ENCODE measurements at regions not wholly inside any gene's neighbourhood (a gene's known extent, or its start where the extent isn't known, plus 50 kb on each side); places are given as distances from the start of the nearest gene placed in this dataset.

DNA sequence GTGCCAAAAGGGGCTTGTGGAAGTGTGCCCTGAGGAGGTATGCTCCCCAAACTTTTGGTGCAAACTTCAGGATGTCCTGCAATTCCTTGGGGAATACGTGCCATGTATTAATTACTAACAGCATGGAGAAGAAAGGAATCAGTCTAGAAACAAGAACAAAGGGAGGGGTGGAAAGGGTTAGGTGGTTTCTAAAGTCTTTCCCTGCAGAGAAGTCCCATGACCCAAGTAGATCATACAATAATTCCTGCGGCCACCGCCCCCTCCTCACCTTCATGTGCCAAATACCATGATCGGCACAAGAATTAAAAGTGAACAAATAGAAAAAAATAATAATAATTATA, 258.2 kb downstream of the PLPP3 start:
- FAIRE-seq (no peak), DNase-seq (ENCODE audit: insufficient read length) (no peak)
- TF ChIP-seq POLR2A (IDR thresholded peaks at IDR 0.05; ENCODE audit: low read depth, low read length) (no peak), POLR2AphosphoS5 (IDR thresholded peaks at IDR 0.05; ENCODE audit: low read depth, low read length) (no peak), TAF1 (IDR thresholded peaks at IDR 0.05; ENCODE audit: borderline replicate concordance, low read depth, low read length) (no peak)

DNA sequence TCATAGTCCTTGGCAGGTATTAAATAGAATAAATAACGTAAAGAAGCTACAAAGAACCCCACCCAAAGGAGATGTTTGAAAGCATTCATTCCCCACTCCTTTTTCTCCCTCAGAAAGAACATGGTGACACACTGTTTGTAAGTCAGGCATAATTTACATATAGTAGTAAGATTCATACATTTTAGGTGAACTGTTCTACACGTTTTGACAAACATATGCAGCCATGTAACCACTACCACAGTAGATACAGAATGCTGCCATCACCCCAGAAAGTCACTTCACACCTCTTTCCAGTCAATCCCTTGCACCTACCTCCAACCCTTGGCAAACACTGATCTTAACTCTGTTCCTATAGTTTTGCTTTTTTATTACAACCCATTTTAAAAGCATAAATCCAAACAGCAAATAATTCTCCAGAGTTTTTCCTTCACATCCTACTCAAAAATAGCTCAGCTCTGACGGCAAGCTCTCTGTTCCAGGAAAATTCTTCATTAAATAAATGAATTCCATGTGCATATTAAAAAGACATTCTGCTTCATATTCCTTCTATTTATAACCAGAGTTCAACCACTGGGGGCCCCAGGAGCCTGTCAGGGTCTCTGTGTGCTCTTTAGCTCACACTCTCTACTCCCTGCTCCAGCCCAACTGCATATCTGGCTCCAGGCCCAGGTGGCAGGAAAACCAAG, 258.8 kb downstream of the PLPP3 start:
- TF ChIP-seq POLR2AphosphoS5 (IDR thresholded peaks at IDR 0.05; ENCODE audit: low read depth, low read length): no peak
- no peak for TF ChIP-seq TAF1 (IDR thresholded peaks at IDR 0.05; ENCODE audit: borderline replicate concordance, low read depth, low read length)
- no peak for TF ChIP-seq POLR2A (IDR thresholded peaks at IDR 0.05; ENCODE audit: low read depth, low read length)
- DNase-seq (ENCODE audit: insufficient read length) (no peak), FAIRE-seq (no peak)

DNA sequence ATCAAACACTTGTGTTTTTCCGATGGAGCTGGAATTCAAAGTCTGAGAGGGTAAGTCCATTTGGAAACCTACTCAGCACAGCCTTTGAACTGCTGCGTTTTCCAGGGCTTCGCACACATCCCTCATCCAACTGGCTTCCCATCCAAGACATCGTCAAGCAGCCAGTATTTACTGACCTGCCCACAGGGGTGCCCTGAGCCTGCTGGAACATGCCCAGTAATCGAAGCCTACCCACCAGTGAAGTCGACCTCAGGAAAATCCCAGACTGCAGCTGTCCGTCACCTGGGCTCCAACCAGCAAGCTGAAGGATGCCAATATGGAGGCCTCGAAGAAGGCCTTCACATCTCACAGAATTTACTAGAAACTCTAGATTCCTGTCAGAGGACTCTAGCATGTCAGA, 261.6 kb downstream of the PLPP3 start:
- TF ChIP-seq POLR2A (IDR thresholded peaks at IDR 0.05; ENCODE audit: low read depth, low read length) (no peak), POLR2AphosphoS5 (IDR thresholded peaks at IDR 0.05; ENCODE audit: low read depth, low read length) (no peak), TAF1 (IDR thresholded peaks at IDR 0.05; ENCODE audit: borderline replicate concordance, low read depth, low read length) (no peak)
- DNase-seq (ENCODE audit: insufficient read length) (no peak), FAIRE-seq (no peak)

DNA sequence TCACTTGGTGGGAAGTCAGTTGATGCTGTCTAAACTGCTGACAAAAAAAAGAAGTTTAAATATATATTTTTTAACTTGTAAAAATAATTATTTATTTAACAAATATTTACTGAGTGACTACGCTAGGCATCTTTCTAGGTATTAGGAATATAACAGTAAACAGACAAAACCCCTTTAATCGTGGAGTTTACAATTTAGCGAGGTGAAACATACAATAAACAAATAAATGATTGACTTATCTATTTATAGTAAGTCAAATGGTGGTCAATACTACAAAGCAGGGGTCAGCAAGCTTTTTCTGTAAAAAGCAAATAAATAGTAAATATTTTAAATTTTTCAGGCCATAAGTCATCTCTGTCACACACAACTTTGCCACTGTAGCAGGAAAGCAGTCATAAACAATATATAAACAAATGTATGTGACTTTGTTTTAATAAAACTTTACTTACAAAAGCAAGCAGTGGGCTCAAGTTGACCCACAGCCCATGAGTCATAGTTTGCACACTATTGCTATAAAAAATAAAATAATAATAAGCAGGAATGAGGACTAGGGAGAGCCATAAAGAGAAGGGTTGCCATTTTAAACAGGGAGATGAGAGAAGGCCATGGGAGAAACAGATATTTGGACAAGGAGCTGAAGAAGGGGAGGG, 263.9 kb downstream of the PLPP3 start:
- TF ChIP-seq POLR2AphosphoS5 (IDR thresholded peaks at IDR 0.05; ENCODE audit: low read depth, low read length): no peak
- TF ChIP-seq TAF1 (IDR thresholded peaks at IDR 0.05; ENCODE audit: borderline replicate concordance, low read depth, low read length): no peak
- TF ChIP-seq POLR2A (IDR thresholded peaks at IDR 0.05; ENCODE audit: low read depth, low read length): no peak
- DNase-seq (ENCODE audit: insufficient read length): no peak

DNA sequence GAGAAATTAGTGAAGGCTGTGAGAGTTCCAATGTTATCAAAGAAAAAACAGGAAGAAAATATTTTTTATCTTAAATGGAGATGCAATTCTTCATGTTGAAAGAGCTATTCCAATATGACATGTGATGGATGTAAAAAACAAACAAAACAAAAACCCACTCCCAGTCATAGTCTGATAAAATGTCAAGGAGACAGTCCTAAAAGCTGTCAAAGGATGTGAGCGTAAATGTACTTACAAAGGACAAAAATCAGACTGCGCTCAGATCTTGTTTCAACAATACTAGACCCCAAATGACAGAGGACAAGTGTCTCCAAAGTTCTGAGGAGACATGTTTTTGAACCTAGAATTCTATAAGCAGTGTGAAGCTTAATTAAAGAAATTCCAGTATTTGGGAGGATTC, 265.8 kb downstream of the PLPP3 start:
- no peak for DNase-seq (ENCODE audit: insufficient read length)
- TF ChIP-seq POLR2A (IDR thresholded peaks at IDR 0.05; ENCODE audit: low read depth, low read length) (no peak), TAF1 (IDR thresholded peaks at IDR 0.05; ENCODE audit: borderline replicate concordance, low read depth, low read length) (no peak), POLR2AphosphoS5 (IDR thresholded peaks at IDR 0.05; ENCODE audit: low read depth, low read length) (no peak)
- no peak for FAIRE-seq

More for the DNA sequence above, 263.9 kb downstream of the PLPP3 start:
- no peak for FAIRE-seq

DNA sequence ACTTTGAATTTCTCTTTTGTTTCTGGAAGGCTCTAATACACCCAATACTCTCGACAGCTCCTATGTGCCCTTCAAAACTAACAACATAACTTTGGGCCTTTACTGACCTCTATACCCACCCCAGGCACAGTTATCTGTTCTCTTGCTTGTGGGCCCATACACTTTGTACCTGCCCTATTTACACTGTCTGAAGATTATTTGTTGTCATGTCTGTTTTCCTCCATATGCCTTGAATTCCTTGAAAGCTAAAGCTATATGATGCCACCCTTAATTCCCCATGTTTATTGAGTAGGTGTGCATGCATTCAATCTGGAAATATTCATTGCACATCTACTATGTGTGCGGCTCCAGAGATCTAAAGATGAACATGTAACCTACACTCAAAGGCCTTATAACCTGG, 267.6 kb downstream of the PLPP3 start:
- DNase-seq (ENCODE audit: insufficient read length) (no peak), FAIRE-seq (no peak)
- no peak for TF ChIP-seq POLR2AphosphoS5 (IDR thresholded peaks at IDR 0.05; ENCODE audit: low read depth, low read length)
- no peak for TF ChIP-seq TAF1 (IDR thresholded peaks at IDR 0.05; ENCODE audit: borderline replicate concordance, low read depth, low read length)
- no peak for TF ChIP-seq POLR2A (IDR thresholded peaks at IDR 0.05; ENCODE audit: low read depth, low read length)

DNA sequence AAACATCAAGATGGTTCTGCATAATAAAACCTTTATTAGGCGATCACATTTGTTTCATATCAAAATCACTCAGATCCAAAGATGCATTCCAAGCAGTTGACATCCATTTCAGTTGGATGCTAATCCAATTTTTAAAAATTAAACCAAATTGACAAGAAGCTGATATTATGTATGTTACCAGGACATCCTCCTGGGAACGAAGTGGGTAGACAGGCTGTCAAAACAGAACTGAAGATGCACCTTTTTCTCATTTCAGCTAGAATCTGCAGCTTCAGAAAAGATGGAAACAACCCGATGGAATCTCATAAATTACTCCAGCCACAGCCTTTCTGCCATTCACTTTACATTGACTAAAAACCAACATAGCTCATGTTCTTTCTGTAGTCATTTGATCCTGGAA, 268.4 kb downstream of the PLPP3 start:
- TF ChIP-seq TAF1 (IDR thresholded peaks at IDR 0.05; ENCODE audit: borderline replicate concordance, low read depth, low read length) (no peak), POLR2AphosphoS5 (IDR thresholded peaks at IDR 0.05; ENCODE audit: low read depth, low read length) (no peak), POLR2A (IDR thresholded peaks at IDR 0.05; ENCODE audit: low read depth, low read length) (no peak)
- DNase-seq (ENCODE audit: insufficient read length) (no peak), FAIRE-seq (no peak)

DNA sequence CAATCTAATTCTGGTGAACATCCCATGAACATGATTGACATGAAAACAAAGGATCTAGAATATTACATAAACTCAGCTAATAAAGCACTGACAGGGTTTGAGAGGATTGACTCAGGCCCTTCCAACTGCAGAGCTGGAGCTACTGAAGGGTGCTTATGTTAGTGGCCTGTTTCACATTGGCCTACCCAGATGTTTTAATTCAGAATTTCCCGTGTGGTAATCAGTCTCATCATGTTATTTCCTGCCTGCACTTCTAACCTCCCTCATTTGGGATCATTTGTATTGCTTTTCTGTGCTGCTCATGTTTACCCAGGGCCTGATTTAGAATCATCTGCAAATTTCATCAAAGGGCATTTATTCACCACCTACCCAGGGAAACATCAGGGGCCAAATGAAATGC, 270.3 kb downstream of the PLPP3 start:
- FAIRE-seq (no peak), DNase-seq (ENCODE audit: insufficient read length) (no peak)
- TF ChIP-seq TAF1 (IDR thresholded peaks at IDR 0.05; ENCODE audit: borderline replicate concordance, low read depth, low read length): no peak
- no peak for TF ChIP-seq POLR2AphosphoS5 (IDR thresholded peaks at IDR 0.05; ENCODE audit: low read depth, low read length)
- TF ChIP-seq POLR2A (IDR thresholded peaks at IDR 0.05; ENCODE audit: low read depth, low read length): no peak

DNA sequence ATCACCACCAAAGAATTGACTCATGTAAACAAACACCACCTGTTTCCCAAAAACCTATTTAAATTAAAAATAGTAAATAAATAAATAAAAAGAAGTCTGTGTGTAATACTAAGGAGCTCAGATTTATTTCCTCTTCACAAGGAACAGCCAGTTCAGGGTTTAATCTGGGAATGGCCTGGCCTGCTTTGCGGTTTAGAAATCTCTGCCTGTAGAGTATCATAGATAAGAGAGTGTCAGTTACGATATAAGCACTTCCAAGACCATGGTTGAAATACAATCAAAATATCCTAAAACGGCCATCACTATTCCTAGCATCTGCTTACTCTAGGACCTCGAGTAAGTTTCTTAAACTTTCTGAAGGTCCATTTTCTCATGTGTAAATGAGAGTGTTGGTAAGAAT, 274.4 kb downstream of the PLPP3 start:
- FAIRE-seq (no peak), DNase-seq (ENCODE audit: insufficient read length) (no peak)
- TF ChIP-seq POLR2A (IDR thresholded peaks at IDR 0.05; ENCODE audit: low read depth, low read length) (no peak), POLR2AphosphoS5 (IDR thresholded peaks at IDR 0.05; ENCODE audit: low read depth, low read length) (no peak), TAF1 (IDR thresholded peaks at IDR 0.05; ENCODE audit: borderline replicate concordance, low read depth, low read length) (no peak)

DNA sequence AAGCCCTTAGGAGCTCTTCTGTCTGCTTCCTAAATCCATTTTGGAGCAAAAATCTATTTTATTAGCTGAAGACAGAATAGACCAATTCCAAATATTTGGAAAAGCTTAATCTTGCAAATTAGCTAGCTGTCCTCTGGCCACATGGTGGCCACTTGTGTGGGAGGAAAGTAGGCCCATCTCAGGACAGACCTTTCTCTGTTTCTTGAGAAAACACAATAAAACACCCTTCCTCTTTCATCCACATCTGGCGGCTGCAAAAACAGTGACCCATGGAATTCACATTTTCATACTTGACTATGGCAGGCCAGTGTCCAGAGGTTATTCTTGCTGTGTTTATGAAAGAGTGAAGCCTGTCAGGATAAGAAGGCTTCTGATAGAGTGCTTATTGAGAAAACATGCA, 275.6 kb downstream of the PLPP3 start:
- FAIRE-seq: no peak
- DNase-seq (ENCODE audit: insufficient read length): no peak
- no peak for TF ChIP-seq POLR2A (IDR thresholded peaks at IDR 0.05; ENCODE audit: low read depth, low read length)
- no peak for TF ChIP-seq POLR2AphosphoS5 (IDR thresholded peaks at IDR 0.05; ENCODE audit: low read depth, low read length)
- no peak for TF ChIP-seq TAF1 (IDR thresholded peaks at IDR 0.05; ENCODE audit: borderline replicate concordance, low read depth, low read length)

DNA sequence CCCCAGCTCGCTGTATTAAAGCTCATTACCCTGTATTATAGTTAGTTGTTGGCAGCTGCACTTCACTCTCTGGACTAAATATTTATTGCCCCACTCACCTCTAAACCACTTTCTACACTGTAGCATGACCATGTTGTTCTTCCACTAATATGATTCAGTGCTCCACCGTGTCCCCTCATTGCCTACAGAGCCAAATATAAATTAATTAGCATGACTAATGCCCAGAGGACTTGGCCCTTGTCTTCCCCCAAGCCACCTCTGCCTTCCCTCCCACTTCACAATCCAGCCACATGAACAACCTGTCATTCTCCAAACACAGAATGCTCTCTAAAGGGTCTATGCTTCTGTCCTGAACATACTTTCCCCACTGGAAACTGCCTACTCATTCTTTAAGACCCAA, 276.5 kb downstream of the PLPP3 start:
- DNase-seq (ENCODE audit: insufficient read length): no peak
- TF ChIP-seq POLR2AphosphoS5 (IDR thresholded peaks at IDR 0.05; ENCODE audit: low read depth, low read length) (no peak), TAF1 (IDR thresholded peaks at IDR 0.05; ENCODE audit: borderline replicate concordance, low read depth, low read length) (no peak), POLR2A (IDR thresholded peaks at IDR 0.05; ENCODE audit: low read depth, low read length) (no peak)
- FAIRE-seq: no peak

DNA sequence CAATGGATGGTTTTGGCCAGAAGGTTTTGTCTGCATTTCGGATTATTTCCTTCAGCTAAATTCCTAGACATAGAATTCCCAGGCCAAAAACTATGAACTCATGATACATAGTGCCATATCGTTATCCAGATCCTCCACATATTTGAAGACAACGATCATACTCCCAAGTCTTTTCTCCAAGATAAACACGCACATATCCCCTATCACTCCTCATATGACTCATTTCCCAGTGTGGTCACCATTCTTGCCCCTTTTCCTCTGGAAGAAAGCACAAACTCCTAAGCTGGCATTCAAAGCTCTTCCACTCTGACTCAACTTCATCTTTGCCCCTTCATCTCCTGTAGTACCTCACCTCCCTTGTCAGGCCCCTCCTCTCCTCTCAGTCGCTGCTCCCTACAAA, 277.6 kb downstream of the PLPP3 start:
- TF ChIP-seq POLR2A (IDR thresholded peaks at IDR 0.05; ENCODE audit: low read depth, low read length): no peak
- TF ChIP-seq TAF1 (IDR thresholded peaks at IDR 0.05; ENCODE audit: borderline replicate concordance, low read depth, low read length): no peak
- TF ChIP-seq POLR2AphosphoS5 (IDR thresholded peaks at IDR 0.05; ENCODE audit: low read depth, low read length): no peak
- FAIRE-seq (no peak), DNase-seq (ENCODE audit: insufficient read length) (no peak)
